HCT116 (cell line): ENCODE measurements at regions not wholly inside any gene's neighbourhood (a gene's known extent, or its start where the extent isn't known, plus 50 kb on each side); places are given as distances from the start of the nearest gene placed in this dataset.

ENCODE experiments used
- EGR1 ChIP-seq: IDR thresholded peaks from 2 replicates; pipeline ENCODE4 v1.6.1; 2012; ENCODE audit warnings: low read depth
- TF ChIP-seq, protein P1 (sequence below), 3 experiments: fragments of 200-600 bp in 1 of 3; sonication (generic) in 1 of 3; IDR thresholded peaks in 2 of 3; conservative IDR thresholded peaks in 1 of 3; 2 replicates each; pipeline ENCODE4 v1.5.1; 2012 to 2017; ENCODE audit warnings: low read depth in 2 of 3, low read length in 2 of 3, antibody characterized with exemption in 1 of 3, borderline replicate concordance in 1 of 3, control low read depth in 1 of 3, mild to moderate bottlenecking in 1 of 3, mixed read lengths in 1 of 3, mixed run types in 1 of 3, moderate library complexity in 1 of 3; ENCODE audit not compliant: insufficient read depth in 1 of 3

GRCh38 chr20:12022126-12022525 lies 104.4 kb downstream of the BTBD3 start:
- no peak for TF ChIP-seq EGR1
- TF ChIP-seq, protein P1, sequence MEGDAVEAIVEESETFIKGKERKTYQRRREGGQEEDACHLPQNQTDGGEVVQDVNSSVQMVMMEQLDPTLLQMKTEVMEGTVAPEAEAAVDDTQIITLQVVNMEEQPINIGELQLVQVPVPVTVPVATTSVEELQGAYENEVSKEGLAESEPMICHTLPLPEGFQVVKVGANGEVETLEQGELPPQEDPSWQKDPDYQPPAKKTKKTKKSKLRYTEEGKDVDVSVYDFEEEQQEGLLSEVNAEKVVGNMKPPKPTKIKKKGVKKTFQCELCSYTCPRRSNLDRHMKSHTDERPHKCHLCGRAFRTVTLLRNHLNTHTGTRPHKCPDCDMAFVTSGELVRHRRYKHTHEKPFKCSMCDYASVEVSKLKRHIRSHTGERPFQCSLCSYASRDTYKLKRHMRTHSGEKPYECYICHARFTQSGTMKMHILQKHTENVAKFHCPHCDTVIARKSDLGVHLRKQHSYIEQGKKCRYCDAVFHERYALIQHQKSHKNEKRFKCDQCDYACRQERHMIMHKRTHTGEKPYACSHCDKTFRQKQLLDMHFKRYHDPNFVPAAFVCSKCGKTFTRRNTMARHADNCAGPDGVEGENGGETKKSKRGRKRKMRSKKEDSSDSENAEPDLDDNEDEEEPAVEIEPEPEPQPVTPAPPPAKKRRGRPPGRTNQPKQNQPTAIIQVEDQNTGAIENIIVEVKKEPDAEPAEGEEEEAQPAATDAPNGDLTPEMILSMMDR (IDR thresholded peaks at IDR 0.05 in 2 of 3, conservative IDR thresholded peaks at IDR 0.05 in 1 of 3; ENCODE audit: borderline replicate concordance in 1 of 3, insufficient read depth in 1 of 3, low read depth in 2 of 3, low read length in 2 of 3), result no peak
